SK-N-SH treated with all-trans-retinoic acid at 6 μM for 48 hours (cell line): ENCODE measurements at regions not wholly inside any gene's neighbourhood (a gene's known extent, or its start where the extent isn't known, plus 50 kb on each side); places are given as distances from the start of the nearest gene placed in this dataset.

Experiments
- ARNTL ChIP-seq: fragments of 450-650 bp; formaldehyde crosslinking; IDR thresholded peaks from 2 replicates; pipeline ENCODE4 v1.5.0; 2020; ENCODE audit warnings: low read depth, mild to moderate bottlenecking, moderate library complexity, borderline replicate concordance
- CSDC2 ChIP-seq: fragments of 250-450 bp; sonication (Bioruptor Pico); IDR thresholded peaks from 2 replicates; pipeline ENCODE4 v1.5.0; 2020; ENCODE audit warnings: mild to moderate bottlenecking, moderate library complexity
- ESRRG ChIP-seq: fragments of 250-450 bp; sonication (Bioruptor Pico); IDR thresholded peaks from 2 replicates; pipeline ENCODE4 v1.6.1; 2021; ENCODE audit warnings: mild to moderate bottlenecking
- GLIS3 ChIP-seq: fragments of 250-450 bp; sonication (Bioruptor Pico); IDR thresholded peaks from 2 replicates; pipeline ENCODE4 v1.5.0; 2020; ENCODE audit warnings: mild to moderate bottlenecking, moderate library complexity
- ISL1 ChIP-seq: fragments of 250-450 bp; sonication (Bioruptor Pico); IDR thresholded peaks from 2 replicates; pipeline ENCODE4 v2.1.2; 2022; ENCODE audit warnings: mild to moderate bottlenecking, moderate library complexity
- OSR1 ChIP-seq: fragments of 250-450 bp; sonication (Bioruptor Pico); IDR thresholded peaks from 2 replicates; pipeline ENCODE4 v1.8.0; 2022; ENCODE audit warnings: moderate library complexity, mild to moderate bottlenecking, inconsistent platforms
- PPARA ChIP-seq: fragments of 250-450 bp; sonication (Bioruptor Pico); IDR thresholded peaks from 2 replicates; pipeline ENCODE4 v1.5.0; 2020; ENCODE audit warnings: mild to moderate bottlenecking, borderline replicate concordance
- RARB ChIP-seq: fragments of 250-450 bp; sonication (Bioruptor Pico); IDR thresholded peaks from 2 replicates; pipeline ENCODE4 v1.8.0; 2021; ENCODE audit warnings: mild to moderate bottlenecking, moderate library complexity
- TCF4 ChIP-seq: fragments of 250-450 bp; sonication (Bioruptor Pico); IDR thresholded peaks from 2 replicates; pipeline ENCODE4 v1.8.0; 2021; ENCODE audit warnings: mild to moderate bottlenecking, moderate library complexity, borderline replicate concordance
- ZFP3 ChIP-seq: fragments of 250-450 bp; sonication (Bioruptor Pico); IDR thresholded peaks from 2 replicates; pipeline ENCODE4 v1.5.0; 2020; ENCODE audit warnings: mild to moderate bottlenecking, moderate library complexity
- ZFP30 ChIP-seq: fragments of 450-650 bp; formaldehyde crosslinking; IDR thresholded peaks from 2 replicates; pipeline ENCODE4 v1.5.0; 2022; ENCODE audit warnings: mild to moderate bottlenecking, moderate library complexity
- TF ChIP-seq, protein P1 (sequence below): fragments of 250-450 bp; sonication (Bioruptor Pico); IDR thresholded peaks from 2 replicates; pipeline ENCODE4 v1.8.0; 2021; ENCODE audit warnings: low read depth, mild to moderate bottlenecking, moderate library complexity, borderline replicate concordance
- TF ChIP-seq, protein P2 (sequence below): fragments of 250-450 bp; sonication (Bioruptor Pico); IDR thresholded peaks from 2 replicates; pipeline ENCODE4 v1.5.0; 2020; ENCODE audit warnings: mild to moderate bottlenecking, moderate library complexity
- TF ChIP-seq, protein P3 (sequence below): fragments of 250-450 bp; sonication (Bioruptor Pico); IDR thresholded peaks from 2 replicates; pipeline ENCODE4 v1.8.0; 2020; ENCODE audit warnings: mild to moderate bottlenecking, moderate library complexity, borderline replicate concordance

- TF ChIP-seq ISL1 (CRISPR knock-in tag) (no peak), PPARA (CRISPR knock-in tag) (no peak), RARB (no peak), CSDC2 (no peak), ZFP30 (CRISPR knock-in tag) (no peak), GLIS3 (CRISPR knock-in tag) (no peak), OSR1 (CRISPR knock-in tag) (no peak), ARNTL (CRISPR knock-in tag) (no peak), ZFP3 (CRISPR knock-in tag) (no peak), TCF4 (CRISPR knock-in tag) (no peak), ESRRG (CRISPR knock-in tag) (no peak)
- TF ChIP-seq, protein P1, sequence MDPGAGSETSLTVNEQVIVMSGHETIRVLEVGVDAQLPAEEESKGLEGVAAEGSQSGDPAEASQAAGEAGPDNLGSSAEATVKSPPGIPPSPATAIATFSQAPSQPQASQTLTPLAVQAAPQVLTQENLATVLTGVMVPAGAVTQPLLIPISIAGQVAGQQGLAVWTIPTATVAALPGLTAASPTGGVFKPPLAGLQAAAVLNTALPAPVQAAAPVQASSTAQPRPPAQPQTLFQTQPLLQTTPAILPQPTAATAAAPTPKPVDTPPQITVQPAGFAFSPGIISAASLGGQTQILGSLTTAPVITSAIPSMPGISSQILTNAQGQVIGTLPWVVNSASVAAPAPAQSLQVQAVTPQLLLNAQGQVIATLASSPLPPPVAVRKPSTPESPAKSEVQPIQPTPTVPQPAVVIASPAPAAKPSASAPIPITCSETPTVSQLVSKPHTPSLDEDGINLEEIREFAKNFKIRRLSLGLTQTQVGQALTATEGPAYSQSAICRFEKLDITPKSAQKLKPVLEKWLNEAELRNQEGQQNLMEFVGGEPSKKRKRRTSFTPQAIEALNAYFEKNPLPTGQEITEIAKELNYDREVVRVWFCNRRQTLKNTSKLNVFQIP (CRISPR knock-in tag), result no peak
- TF ChIP-seq, protein P2, sequence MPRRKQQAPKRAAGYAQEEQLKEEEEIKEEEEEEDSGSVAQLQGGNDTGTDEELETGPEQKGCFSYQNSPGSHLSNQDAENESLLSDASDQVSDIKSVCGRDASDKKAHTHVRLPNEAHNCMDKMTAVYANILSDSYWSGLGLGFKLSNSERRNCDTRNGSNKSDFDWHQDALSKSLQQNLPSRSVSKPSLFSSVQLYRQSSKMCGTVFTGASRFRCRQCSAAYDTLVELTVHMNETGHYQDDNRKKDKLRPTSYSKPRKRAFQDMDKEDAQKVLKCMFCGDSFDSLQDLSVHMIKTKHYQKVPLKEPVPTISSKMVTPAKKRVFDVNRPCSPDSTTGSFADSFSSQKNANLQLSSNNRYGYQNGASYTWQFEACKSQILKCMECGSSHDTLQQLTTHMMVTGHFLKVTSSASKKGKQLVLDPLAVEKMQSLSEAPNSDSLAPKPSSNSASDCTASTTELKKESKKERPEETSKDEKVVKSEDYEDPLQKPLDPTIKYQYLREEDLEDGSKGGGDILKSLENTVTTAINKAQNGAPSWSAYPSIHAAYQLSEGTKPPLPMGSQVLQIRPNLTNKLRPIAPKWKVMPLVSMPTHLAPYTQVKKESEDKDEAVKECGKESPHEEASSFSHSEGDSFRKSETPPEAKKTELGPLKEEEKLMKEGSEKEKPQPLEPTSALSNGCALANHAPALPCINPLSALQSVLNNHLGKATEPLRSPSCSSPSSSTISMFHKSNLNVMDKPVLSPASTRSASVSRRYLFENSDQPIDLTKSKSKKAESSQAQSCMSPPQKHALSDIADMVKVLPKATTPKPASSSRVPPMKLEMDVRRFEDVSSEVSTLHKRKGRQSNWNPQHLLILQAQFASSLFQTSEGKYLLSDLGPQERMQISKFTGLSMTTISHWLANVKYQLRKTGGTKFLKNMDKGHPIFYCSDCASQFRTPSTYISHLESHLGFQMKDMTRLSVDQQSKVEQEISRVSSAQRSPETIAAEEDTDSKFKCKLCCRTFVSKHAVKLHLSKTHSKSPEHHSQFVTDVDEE (CRISPR knock-in tag), result no peak
- TF ChIP-seq, protein P3, sequence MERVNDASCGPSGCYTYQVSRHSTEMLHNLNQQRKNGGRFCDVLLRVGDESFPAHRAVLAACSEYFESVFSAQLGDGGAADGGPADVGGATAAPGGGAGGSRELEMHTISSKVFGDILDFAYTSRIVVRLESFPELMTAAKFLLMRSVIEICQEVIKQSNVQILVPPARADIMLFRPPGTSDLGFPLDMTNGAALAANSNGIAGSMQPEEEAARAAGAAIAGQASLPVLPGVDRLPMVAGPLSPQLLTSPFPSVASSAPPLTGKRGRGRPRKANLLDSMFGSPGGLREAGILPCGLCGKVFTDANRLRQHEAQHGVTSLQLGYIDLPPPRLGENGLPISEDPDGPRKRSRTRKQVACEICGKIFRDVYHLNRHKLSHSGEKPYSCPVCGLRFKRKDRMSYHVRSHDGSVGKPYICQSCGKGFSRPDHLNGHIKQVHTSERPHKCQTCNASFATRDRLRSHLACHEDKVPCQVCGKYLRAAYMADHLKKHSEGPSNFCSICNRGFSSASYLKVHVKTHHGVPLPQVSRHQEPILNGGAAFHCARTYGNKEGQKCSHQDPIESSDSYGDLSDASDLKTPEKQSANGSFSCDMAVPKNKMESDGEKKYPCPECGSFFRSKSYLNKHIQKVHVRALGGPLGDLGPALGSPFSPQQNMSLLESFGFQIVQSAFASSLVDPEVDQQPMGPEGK (CRISPR knock-in tag), result no peak
Measured at GRCh38 chr5:74341221-74341620, 299.3 kb downstream of the ENC1 start.
